Mucosa of rectum (tissue), 2 donors: ENCODE measurements at regions not wholly inside any gene's neighbourhood (a gene's known extent, or its start where the extent isn't known, plus 50 kb on each side); places are given as distances from the start of the nearest gene placed in this dataset.
"Not testable (repeated sequence)": the region's sequence is repeated elsewhere in the genome, so short reads cannot be mapped to it uniquely, and the experiment has no call there.

ENCODE experiments used
- H3K27ac ChIP-seq, 2 donors: one replicate each; pipeline ENCODE4 v1.7.0; 2013; ENCODE audit warnings: inconsistent platforms in 2 of 2, low read depth in 2 of 2, low read length in 2 of 2
- H3K27me3 ChIP-seq, 2 donors: one replicate each; pipeline ENCODE4 v1.7.0; 2013; ENCODE audit warnings: low read length in 2 of 2; ENCODE audit not compliant: control insufficient read depth in 2 of 2, insufficient read depth in 2 of 2
- H3K36me3 ChIP-seq, 2 donors: one replicate each; pipeline ENCODE4 v1.7.0; 2013; ENCODE audit warnings: low read length in 2 of 2; ENCODE audit not compliant: control insufficient read depth in 2 of 2, insufficient read depth in 2 of 2
- H3K4me1 ChIP-seq, 2 donors: one replicate each; pipeline ENCODE4 v1.7.0; 2013; ENCODE audit warnings: low read length in 2 of 2, mild to moderate bottlenecking in 1 of 2; ENCODE audit not compliant: control insufficient read depth in 2 of 2, insufficient read depth in 2 of 2
- H3K4me3 ChIP-seq, 2 donors: one replicate each; pipeline ENCODE4 v1.7.0; 2013; ENCODE audit warnings: low read length in 2 of 2
- H3K9ac ChIP-seq, 2 donors: one replicate each; pipeline ENCODE4 v1.7.0; 2013; ENCODE audit warnings: low read length in 2 of 2, low read depth in 1 of 2, mild to moderate bottlenecking in 1 of 2
- H3K9me3 ChIP-seq, 2 donors: one replicate each; pipeline ENCODE4 v1.7.0; 2013; ENCODE audit warnings: low read length in 2 of 2; ENCODE audit not compliant: control insufficient read depth in 2 of 2
- donor health status: healthy.
- donor health status: Normal muscosa, but diverticular disease.

DNA sequence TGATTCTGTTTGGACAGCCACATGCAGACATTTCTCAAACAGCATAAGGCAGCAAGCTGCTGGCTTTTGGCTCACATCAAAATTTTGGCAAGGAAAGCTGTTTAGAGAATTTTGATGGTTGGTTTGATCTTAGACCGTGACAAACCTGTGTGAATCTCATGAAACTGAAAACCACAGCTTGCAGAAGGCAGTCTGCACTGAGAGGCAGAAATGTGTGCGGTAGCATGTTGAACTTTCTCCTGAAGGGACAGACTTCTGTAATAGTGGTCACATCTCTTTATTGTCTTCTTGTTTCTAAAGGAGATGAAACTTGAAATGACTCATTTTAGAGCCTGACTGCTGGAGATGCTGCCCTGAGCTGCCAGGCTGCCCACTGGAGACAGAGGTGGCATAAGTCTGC, 371.6 kb downstream of the TEX29 start:
- H3K4me3 ChIP-seq, H3K9me3 ChIP-seq, H3K36me3 ChIP-seq, H3K27me3 ChIP-seq, H3K4me1 ChIP-seq, H3K27ac ChIP-seq, H3K9ac ChIP-seq: not testable (repeated sequence)

DNA sequence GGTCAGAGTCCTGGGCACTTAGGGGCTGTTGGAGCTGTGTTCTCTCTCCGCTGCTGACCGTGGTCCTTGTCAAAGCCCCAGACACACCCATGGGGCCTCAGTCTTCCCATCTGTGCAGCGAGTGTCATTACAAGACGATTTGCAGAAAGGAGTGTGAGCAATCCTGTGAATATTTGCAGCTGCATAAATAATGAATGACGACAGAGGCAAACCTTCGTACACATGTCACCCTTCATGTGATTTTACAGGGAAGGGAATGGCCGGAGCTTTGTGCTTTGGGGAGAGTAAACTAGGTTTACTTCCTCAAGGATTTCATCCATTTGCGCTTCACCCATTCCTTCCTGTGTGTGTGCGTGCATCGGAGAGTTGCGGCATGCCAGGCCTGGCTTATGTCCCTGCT, 370.8 kb upstream of the SOX1 start:
- H3K9ac ChIP-seq, H3K4me1 ChIP-seq, H3K27ac ChIP-seq, H3K36me3 ChIP-seq, H3K27me3 ChIP-seq, H3K4me3 ChIP-seq, H3K9me3 ChIP-seq: not testable (repeated sequence)

DNA sequence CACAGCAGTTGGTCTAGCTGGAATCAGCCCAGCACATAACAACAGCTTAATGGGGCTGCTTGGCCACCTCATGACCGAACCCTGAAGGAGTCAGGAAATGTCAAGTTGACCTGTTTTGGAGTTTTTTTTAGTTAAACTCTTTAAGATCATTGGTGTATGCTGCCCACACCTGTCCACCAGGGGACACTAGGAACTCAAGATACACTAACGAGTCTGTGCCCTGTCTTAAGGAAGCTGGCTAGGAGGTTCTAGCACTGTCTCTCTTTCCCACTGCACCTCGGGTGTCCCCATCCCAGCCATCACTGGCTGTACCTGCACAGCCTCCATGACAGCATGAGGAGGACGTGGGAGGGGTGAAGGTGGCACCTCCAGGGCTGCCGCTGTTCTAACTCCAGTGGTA, 364.9 kb upstream of the SOX1 start:
- H3K9ac ChIP-seq, H3K9me3 ChIP-seq, H3K4me1 ChIP-seq, H3K4me3 ChIP-seq, H3K27ac ChIP-seq, H3K27me3 ChIP-seq, H3K36me3 ChIP-seq: not testable (repeated sequence)
